GM18511 (cell line): ENCODE measurements at regions not wholly inside any gene's neighbourhood (a gene's known extent, or its start where the extent isn't known, plus 50 kb on each side); places are given as distances from the start of the nearest gene placed in this dataset.

Experiments used
- ATAC-seq: cut with Tn5 transposase; IDR thresholded peaks from one replicate; pipeline ENCODE4 v1.9.1; 2021; ENCODE audit warnings: mild to moderate bottlenecking, moderate library complexity; ENCODE audit not compliant: unreplicated experiment

- no peak for ATAC-seq
Observed at GRCh38 chr11:45062115-45062514, 84.3 kb upstream of the PRDM11 start.

DNA sequence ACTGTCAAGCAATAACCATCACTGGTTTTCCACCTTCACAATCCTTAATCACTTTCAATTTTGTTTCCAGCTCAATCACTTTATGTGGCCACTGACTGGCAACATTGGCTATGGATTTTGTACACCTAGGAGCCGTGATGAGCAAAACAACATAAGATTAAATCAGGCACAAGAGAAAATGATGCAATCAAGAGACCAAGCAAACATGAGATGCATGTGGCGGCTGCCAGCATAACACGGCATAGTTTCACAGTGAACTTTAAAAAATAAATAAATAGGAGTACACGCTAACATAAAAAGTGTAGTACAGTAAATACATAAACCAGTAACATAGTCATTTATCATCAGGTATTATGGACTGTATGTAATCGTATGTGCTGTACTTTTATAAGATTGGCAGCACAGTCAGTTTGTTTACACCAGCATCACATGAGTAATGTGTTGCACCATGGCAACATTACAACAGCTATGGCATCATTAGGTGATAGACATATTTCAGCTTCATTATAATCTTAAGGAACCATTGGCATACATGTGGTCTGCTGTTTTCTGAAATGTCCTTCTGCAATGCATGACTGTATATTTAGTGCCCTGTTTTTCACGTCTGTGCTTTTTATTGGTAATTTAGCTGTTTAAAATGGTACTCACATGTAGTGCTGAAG, 83.3 kb upstream of the PRDM11 start:
- no peak for ATAC-seq

- no peak for ATAC-seq
Observed at GRCh38 chr11:45063669-45064068, 82.8 kb upstream of the PRDM11 start.

- no peak for ATAC-seq
Observed at GRCh38 chr11:45067966-45068365, 78.5 kb upstream of the PRDM11 start.

DNA sequence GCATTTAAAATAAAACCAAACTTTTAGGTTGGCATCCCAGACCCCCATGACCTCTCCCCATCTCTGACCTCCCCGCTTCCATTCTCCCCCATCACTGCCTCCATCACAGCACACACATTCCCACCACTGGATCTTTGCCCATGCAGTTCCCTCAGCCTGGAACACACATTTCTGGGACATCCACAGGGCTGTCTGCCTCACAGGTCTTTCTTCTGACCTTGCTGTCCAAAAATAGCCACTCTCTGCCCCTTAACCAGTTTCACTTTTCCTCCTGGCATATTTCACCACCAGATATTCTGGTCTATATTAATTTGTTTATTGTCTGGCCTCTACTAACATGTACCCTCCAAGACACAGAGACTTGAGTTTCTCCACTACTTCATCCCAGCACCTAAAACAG, 75.2 kb upstream of the PRDM11 start:
- no peak for ATAC-seq

- no peak for ATAC-seq
Observed at GRCh38 chr11:45073685-45074141, 72.7 kb upstream of the PRDM11 start.

DNA sequence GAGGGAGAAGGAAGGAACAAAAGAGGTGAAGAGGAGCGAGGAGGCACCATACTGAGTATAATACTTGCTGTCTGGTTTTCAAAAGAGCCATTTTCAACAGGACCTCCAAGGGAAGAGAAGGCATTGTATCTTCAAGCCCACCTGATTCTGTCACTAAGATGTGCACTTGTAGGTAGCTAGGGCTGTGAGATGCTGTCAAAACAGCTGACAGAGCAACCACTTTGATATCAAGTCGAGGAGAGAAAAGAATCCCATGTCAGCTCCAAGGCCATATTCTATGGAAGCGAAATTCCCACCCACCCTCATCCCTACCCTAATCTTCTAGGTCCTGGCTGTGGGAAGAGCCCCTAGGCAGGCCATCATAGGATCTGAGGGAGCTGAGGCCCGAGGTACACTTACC, 70.9 kb upstream of the PRDM11 start:
- no peak for ATAC-seq

DNA sequence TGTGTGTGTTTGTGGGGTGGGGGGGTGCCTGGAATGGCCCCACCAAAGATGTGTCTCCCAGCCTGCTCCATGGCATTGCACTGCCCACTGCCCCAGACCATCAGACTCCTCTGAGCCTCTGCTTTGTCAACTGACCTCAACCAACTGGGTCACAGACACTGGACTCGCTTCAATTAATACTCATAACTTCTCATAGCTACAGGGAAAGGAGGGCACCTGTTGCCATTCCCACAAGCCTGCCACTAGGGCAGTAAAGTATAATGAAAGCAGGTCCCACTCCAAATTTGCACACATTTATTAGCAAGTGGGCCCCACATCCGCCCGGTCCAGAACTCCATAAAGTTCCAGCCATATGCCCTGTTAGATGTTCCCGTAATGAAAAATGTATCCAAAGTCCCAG, 70.5 kb upstream of the PRDM11 start:
- no peak for ATAC-seq

GRCh38 chr11:45076761-45077160, 69.7 kb upstream of the PRDM11 start:
- ATAC-seq, result no peak

- ATAC-seq, result no peak
Observed at GRCh38 chr11:45078236-45079074, 68.0 kb upstream of the PRDM11 start.

- ATAC-seq, result no peak
Observed at GRCh38 chr11:45079075-45079444, 67.4 kb upstream of the PRDM11 start.

GRCh38 chr11:45079567-45079942, 66.9 kb upstream of the PRDM11 start:
- ATAC-seq, result no peak

GRCh38 chr11:45079943-45080719, 66.3 kb upstream of the PRDM11 start:
- ATAC-seq, result peak; percentile 84

- no peak for ATAC-seq
Observed at GRCh38 chr11:45082744-45083543, 63.5 kb upstream of the PRDM11 start.

DNA sequence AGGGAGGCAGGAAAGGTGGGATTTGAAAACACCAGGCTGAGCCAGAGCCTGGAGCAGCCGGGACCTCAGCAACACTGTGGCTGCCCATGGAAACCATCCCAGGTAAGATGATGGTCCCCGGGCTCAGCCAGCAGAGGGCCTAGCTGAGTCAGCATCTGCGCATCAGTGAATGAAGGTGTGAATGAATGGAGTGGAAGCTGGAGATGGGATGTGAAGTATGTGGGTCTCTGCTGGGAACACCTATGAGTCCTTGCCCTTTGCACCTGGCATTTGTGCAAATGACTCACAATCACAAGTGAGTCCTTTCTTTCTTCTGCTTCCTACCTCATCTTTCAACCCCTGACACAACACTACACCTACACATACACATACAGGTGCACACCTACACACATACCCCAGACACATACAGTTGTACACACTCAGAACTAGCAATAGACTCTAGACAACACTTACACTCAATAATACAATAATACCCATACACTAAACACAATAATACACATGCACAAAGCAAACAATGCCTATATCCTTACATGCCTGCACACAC, 62.8 kb upstream of the PRDM11 start:
- ATAC-seq, result no peak

DNA sequence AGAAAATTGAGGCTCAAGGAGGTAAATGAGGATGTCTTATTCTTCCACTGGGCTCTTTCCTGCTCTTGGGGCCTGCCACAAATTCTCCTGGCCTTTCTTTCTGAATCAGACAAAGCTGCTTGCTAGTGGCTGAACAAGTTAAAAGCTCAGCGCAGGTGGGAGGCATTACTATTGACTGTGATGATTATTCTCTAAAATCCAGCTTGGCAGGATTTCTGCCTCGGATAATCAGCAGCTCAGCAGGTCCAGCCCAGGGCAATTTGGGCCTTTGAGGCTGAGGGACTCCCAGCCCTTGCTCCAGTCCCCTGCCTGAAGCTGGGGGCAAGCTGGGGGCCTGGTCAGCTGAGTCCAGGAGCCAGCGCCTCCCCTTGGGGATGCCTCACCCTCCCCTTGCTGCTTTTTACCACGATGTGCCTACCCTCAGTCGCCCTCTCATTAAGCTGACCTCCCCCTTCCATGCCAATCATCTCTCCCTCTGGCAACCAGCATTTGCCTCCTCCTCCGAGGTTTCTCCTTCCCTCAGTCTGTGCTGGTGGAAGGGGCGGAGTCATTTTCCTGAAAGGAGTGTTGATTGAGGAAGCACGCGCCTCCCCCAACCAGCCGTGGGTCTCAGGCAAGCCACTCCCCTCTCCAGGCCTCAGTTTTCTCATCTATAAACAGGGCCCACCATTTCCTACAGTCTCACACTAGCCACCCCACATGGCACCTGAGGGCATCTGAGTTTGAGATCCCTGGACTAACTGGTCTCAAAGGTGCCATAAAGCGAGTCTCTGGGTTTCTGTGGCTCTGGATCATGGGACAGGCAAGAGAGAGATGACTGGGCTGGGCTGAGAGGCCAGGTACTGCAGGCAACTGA, 60.6 kb upstream of the PRDM11 start:
- ATAC-seq, result no peak

DNA sequence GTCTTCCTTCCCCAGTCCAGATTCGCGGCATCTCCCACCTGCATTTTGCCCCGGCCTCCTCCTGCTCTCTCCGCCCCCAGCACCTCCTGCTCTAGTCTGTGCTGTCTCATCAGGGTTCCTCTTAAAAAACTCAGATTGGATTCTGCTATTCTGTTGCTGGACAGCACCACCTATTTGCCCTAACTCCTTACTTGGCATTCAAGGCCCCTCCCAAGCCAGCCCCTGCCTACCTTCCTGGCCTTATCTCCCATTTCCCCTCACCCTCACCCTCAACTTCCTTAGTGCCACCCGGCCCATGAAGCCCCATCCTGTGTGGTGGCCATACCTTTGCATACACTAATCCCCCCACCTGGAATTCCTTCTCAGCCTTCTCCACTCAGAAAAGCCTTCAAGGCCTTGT, 59.9 kb upstream of the PRDM11 start:
- no peak for ATAC-seq

GRCh38 chr11:45087086-45087899, 59.1 kb upstream of the PRDM11 start:
- no peak for ATAC-seq

GRCh38 chr11:45087900-45088160, 58.6 kb upstream of the PRDM11 start:
- no peak for ATAC-seq
